Ovary (tissue), 7 donors: ENCODE measurements at regions not wholly inside any gene's neighbourhood (a gene's known extent, or its start where the extent isn't known, plus 50 kb on each side); places are given as distances from the start of the nearest gene placed in this dataset.

Experiments
- DNase-seq, 5 donors: peaks; one replicate each; pipeline ENCODE4 v3.0.0-alpha.2; 2019 to 2020
- H3K27ac ChIP-seq, 2 donors: fragments of 200-600 bp; one replicate each; pipeline versions ENCODE4 v1.5.1 to v1.8.0; 2019 to 2022
- H3K27me3 ChIP-seq: fragments of 200-600 bp; one replicate; pipeline ENCODE4 v1.8.0; 2022
- H3K36me3 ChIP-seq: fragments of 200-600 bp; sonication (generic); one replicate; pipeline ENCODE4 v1.5.1; 2019
- H3K4me1 ChIP-seq: one replicate; pipeline ENCODE4 v1.8.1; 2013; ENCODE audit warnings: mild to moderate bottlenecking, moderate library complexity; ENCODE audit not compliant: insufficient read depth
- H3K4me3 ChIP-seq: fragments of 200-600 bp; sonication (generic); one replicate; pipeline ENCODE4 v1.5.1; 2017
- H3K9me3 ChIP-seq, 2 donors: fragments of 200-600 bp in 1 of 2; sonication (generic) in 1 of 2; one replicate each; pipeline versions ENCODE4 v1.5.1 to v1.8.1; 2013 to 2019; ENCODE audit warnings: mild to moderate bottlenecking in 1 of 2, moderate library complexity in 1 of 2
- CTCF ChIP-seq, 3 donors: fragments of 450-650 bp in 2 of 3; fragments of 200-600 bp in 1 of 3; IDR thresholded peaks; one replicate each; pipeline versions ENCODE4 v1.5.1 to v1.8.0; 2016 to 2022; ENCODE audit warnings: antibody characterized with exemption in 3 of 3, mild to moderate bottlenecking in 1 of 3
- EP300 ChIP-seq: sonication (generic); formaldehyde crosslinking; IDR thresholded peaks from one replicate; pipeline ENCODE4 v1.6.1; 2017; ENCODE audit warnings: antibody characterized with exemption
- POLR2A ChIP-seq: fragments of 450-650 bp; IDR thresholded peaks from one replicate; pipeline ENCODE4 v1.6.1; 2017; ENCODE audit warnings: antibody characterized with exemption, mild to moderate bottlenecking, moderate library complexity
- WGBS, 3 donors: extraction: QIAGEN DNeasy Blood & Tissue Kit in 1 of 3; methylation state at CpG; one replicate each; pipeline versions ENCODE4 v1.1.5 to v1.1.7; 2013 to 2017; 5-methylcytosine and 5-hydroxymethylcytosine counted together
- intact Hi-C, 4 donors: fragments of 100-400 bp; cut with DNase I; formaldehyde crosslinking; loops; one replicate each; pipeline versions ENCODE4 v1.11.0 to v1.15.1; 2022 to 2023
- donor health status: DM: no; HTN: no; CAD: no; lungs with moderate emphysema.
- donor health status: DM: no; HTN: no; CAD: no.
- donor health status: Bipolar disorder and iron deficiency.
- donor health status: DM: no; HTN: no; CAD: no.
- donor health status: DM: yes; HTN: yes; CAD: no.

- no peak for DNase-seq
- Histone ChIP-seq H3K27ac (no peak overlapping the region), H3K4me1 (no peaks in the 10 kb centered on the region), H3K4me3 (no peak overlapping the region), H3K27me3 (no peaks in the 10 kb centered on the region), H3K9me3 (no peaks in the 10 kb centered on the region), H3K36me3 (no peaks in the 10 kb centered on the region)
- intact Hi-C loops = no loop called here
- TF ChIP-seq POLR2A = no peak
- no peak for TF ChIP-seq CTCF (IDR thresholded peaks at IDR 0.05)
- TF ChIP-seq EP300 = no peak
- WGBS, 3 donors = 67 to 70% (median 69%) methylated on average over 4 of the region's 4 CpGs
Observed at GRCh38 chr12:25025260-25025659, 76.4 kb upstream of the BCAT1 start.

- no peak overlapping the region for H3K4me3 ChIP-seq
- H3K9me3 ChIP-seq = peaks cover 0 to 5% of the 10 kb centered on the region in 2 donors
- WGBS, 3 donors = 72 to 79% (median 73%) methylated on average over 4 of the region's 4 CpGs
- TF ChIP-seq CTCF (IDR thresholded peaks at IDR 0.05) (no peak), POLR2A (no peak), EP300 (no peak)
- intact Hi-C loops = no loop called here
- H3K4me1 ChIP-seq = no peaks in the 10 kb centered on the region
- no peaks in the 10 kb centered on the region for H3K36me3 ChIP-seq
- H3K27me3 ChIP-seq = no peaks in the 10 kb centered on the region
- DNase-seq = no peak
- no peak overlapping the region for H3K27ac ChIP-seq
Observed at GRCh38 chr12:25023808-25024207, 74.9 kb upstream of the BCAT1 start.

- H3K4me3 ChIP-seq = no peak overlapping the region
- intact Hi-C loops = no loop called here
- TF ChIP-seq POLR2A (no peak), CTCF (IDR thresholded peaks at IDR 0.05) (no peak), EP300 (no peak)
- 87 to 92% (median 92%) methylated on average over 7 of the region's 7 CpGs for WGBS, 3 donors
- DNase-seq = no peak
- H3K27ac ChIP-seq = no peak overlapping the region
- H3K36me3 ChIP-seq = no peaks in the 10 kb centered on the region
- peaks cover 0 to 5% of the 10 kb centered on the region in 2 donors for H3K9me3 ChIP-seq
- H3K4me1 ChIP-seq = no peaks in the 10 kb centered on the region
- H3K27me3 ChIP-seq = no peaks in the 10 kb centered on the region
Observed at GRCh38 chr12:25020621-25021243, 71.8 kb upstream of the BCAT1 start.

- no peak overlapping the region for H3K27ac ChIP-seq
- H3K4me1 ChIP-seq = no peaks in the 10 kb centered on the region
- DNase-seq = no peak
- no peaks in the 10 kb centered on the region for H3K27me3 ChIP-seq
- TF ChIP-seq CTCF (IDR thresholded peaks at IDR 0.05) = no peak
- TF ChIP-seq POLR2A = no peak
- no peak for TF ChIP-seq EP300
- no peaks in the 10 kb centered on the region for H3K36me3 ChIP-seq
- H3K9me3 ChIP-seq = peaks cover 0 to 5% of the 10 kb centered on the region in 2 donors
- intact Hi-C loops = no loop called here
- H3K4me3 ChIP-seq = no peak overlapping the region
- WGBS, 3 donors = 85 to 91% (median 91%) methylated on average over 3 of the region's 3 CpGs
Observed at GRCh38 chr12:25018146-25018545, 69.2 kb upstream of the BCAT1 start.
